HG03432 (cell line): ENCODE measurements at regions not wholly inside any gene's neighbourhood (a gene's known extent, or its start where the extent isn't known, plus 50 kb on each side); places are given as distances from the start of the nearest gene placed in this dataset.

ENCODE experiments used
- ATAC-seq: cut with Tn5 transposase; IDR thresholded peaks from one replicate; pipeline ENCODE4 v1.9.1; 2021; ENCODE audit warnings: mild to moderate bottlenecking, moderate library complexity; ENCODE audit not compliant: unreplicated experiment

- ATAC-seq, result no peak
These were observed 75.3 kb upstream of the GDF10 start for GRCh38 chr10:47224546-47225218.

DNA sequence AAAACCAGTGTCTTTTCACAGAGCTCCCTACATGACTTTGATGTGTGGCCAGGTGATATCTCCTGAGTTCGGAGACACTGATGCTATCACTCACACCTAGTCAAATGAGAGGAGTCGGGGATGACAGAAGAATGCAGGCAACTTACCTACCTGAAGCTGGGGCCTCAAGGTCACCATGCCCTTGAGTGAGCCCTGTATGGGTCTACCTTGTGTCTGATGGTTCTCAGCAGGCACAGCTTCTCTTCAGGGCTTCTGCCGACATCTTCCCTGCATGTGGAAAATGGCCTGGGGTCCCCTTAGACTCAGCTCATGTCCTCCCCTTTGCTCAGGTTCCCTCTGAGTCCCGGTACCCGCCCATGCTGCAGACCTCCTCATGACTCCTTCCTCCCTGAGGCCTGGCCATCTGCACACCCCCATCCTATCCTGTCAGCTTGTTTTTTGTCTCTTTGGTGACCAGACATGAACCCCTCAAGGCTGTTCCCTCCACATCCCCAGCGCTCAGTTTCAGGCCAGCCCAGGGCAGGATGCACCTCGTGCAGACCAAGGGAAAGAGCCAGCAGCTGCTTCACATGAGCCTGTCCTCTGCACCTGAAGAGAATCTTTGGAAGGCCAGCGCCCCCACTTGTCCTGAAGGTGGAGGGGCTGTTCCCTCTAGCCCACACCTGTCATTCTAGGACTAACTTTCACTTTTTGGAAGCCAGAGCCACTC, 74.6 kb upstream of the GDF10 start:
- ATAC-seq, result no peak

- ATAC-seq, result no peak
These were observed 73.9 kb upstream of the GDF10 start for GRCh38 chr10:47225928-47226645.

- ATAC-seq, result no peak
These were observed 69.5 kb upstream of the GDF10 start for GRCh38 chr10:47230482-47230881.

DNA sequence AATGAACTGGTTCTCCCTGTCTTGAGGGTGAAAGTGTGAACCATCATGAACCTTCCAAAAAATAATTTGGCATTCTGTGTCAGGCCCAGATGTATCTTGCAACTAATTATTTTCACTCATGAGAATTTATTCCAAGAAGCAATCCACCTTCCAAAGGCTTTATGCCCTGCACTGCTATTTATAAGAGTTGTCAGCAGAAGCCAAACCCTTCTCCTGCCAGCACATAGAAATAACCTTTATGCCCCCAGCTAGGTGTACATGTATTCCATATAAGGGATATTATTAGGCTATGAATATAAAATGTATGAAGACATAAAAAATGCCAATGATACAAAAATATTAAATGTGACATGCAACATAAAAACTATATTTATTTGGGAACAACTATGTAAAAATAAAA, 69.0 kb upstream of the GDF10 start:
- ATAC-seq, result no peak

DNA sequence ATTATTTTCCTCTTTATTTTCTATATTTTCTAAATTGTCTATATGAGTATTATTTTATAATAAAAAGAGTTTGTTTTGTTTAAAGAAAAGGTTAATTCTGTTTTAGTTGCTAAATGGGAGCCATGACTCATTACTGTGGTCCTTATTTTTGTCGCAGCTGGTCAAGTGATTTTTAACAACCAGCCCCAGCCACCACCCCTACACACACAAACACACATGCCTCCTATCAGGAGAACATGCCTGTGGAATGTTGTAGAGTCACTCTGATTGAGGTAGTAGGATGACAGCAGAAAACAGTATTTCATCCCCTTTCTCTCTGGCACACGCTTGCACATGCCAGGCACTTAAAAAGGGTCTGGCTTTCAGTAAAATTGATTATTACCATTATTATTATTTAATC, 68.6 kb upstream of the GDF10 start:
- no peak for ATAC-seq

GRCh38 chr10:47233631-47234030, 66.4 kb upstream of the GDF10 start:
- ATAC-seq, result no peak

- ATAC-seq, result no peak
These were observed 64.5 kb upstream of the GDF10 start for GRCh38 chr10:47235484-47235883.

- ATAC-seq, result no peak
These were observed 62.4 kb upstream of the GDF10 start for GRCh38 chr10:47237316-47238260.

DNA sequence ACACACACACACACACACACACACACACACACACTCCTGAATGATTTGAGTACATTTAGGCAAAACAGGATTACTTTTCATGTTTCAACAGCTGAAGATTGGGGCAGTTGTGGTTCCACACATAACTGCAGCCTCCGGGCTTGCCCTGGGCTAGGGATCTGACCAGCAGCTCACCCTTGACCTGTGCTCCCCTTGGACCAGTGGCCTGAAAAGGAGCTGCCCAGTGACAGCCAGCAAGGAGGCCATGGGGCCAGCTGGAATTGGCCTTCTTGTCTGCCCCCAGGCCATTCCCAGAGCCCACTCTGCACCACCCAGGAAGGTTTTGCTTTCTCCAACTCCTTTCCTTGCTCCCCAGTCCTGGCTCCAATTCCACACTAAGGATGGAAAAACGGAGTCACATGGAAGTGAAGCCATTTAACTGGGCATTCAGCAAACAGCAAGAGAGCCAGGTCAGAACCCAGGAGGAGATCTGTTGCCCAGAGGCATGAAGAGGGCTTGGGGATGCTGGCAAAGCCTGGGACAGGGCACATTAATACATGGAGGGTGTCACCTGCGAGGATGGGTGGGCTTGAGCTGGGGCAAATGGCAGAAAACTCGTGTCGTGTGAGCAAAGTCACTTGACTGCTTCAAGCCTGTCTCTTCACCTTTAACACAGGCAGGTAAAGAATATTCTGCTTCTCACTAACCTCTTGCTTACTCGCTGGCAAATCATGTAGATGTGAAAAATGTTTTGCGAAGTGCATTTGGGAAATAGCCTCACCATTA, 61.5 kb upstream of the GDF10 start:
- ATAC-seq, result no peak

DNA sequence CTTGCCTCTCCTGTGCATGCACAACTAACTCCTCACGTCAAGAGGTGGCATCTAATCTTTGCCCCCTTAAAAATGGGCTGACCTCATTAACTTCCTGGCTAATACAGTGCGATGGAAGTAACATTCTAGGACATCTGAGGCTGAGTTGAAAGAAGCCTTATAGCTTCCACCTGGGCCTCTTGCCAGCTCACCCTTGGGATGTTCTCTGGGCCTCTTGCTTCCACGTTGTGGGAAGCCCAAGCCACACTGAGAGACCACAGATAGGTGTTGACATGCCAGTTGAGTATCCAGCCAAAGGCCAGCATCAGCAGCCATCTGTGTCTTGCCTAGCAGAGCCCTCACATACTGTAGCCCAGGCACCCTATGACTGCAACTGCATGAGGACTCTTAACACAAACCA, 60.8 kb upstream of the GDF10 start:
- ATAC-seq, result no peak

DNA sequence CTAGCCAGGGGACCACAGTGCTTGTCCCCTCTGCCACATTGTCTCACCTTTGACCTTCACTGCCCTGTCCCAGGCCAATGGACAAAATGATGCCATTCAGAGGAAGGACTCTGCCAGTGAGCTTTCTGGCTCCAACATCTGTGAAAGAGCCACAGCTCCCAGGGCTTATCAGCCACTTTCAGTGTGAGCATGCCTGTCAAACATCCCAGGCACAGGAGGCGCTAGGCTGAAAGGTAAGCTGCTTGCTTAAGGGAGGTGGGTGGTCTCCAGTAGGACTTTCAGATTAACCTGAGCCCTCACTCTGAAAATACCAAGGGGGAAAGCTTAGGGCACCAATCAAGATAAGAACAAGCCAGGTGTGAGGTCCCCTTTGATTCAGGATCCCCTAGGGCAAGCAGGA, 59.8 kb upstream of the GDF10 start:
- no peak for ATAC-seq

DNA sequence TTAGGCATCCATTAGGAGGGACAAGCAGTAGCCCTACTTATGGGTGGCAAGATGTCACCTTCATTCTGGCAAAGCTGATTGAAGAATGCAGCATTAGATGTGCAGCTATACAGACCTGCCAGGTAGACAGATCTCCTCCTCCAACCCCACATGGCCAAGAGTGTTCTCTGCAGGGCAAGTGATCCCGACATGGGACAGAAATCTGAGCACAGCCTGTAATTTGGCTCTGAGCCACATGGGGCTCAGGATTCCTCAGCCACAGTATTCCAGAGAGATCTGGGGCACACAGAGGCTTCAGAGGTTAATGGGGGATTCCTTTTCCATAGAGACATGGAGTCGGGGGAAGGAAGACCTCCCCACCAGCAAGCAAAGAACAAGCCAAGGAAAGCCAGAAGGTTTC, 58.7 kb upstream of the GDF10 start:
- ATAC-seq, result no peak

DNA sequence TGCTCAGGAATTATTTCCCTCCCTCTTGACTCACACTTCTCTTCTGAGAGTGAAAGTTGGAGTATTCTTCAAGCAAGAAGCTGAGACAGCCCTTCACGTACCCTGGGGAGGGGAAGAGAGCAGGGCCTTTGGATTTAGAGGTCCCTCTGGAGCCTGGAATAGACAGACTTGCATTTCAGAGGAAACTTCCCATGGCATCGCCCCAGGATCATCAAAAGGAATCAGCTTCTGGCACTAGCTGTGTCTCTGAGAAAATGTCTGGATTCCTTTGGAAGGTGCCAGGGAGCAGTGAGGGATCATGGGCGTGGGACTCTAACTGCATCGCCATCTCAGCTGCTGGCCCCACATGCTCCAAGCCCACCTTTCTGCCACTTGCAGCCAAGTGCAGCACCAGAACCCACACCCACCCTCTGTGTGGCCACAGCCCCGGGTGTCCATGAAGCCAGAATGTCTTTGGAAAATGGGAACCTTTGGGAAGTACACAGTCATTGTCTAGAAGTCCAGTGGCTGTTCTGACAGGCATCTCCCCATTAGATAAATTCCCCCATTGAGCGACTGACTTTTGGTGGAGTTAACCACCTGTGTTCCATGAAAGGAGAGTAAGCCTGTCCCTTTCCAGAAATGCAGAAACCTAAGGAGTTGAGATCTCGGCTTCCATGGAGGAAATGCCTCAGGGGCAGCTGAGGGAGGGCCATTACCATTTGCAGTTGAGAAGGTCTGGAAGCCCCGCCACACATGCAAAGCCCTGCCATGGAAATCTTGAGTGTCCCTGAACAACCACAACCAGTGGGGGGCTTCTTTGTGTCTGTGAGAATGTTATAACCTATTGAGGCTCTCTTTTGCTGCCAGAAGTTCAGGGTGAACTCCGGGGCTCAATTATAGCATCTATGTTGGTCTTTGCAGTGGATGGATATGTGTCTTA, 57.8 kb upstream of the GDF10 start:
- ATAC-seq, result no peak

DNA sequence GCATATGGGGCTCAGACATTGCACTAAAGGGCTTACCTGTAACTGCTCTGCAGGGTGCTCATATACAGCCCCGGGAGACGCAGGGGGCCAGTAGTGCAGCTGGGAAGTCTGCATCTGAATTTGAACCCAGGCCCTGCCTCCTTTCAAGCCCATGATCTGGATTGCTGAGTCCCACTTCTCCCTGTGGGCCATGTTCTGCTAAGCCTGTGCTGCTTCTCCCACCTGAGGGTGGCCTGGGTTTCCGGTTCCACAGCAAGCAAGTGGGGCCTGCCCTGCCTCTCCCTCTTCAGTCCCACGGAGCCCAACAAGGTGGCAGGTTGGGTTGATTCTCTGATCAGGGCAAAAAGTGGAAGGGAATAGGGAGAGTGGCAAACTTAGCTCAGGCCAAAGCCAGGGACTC, 56.6 kb upstream of the GDF10 start:
- no peak for ATAC-seq

- no peak for ATAC-seq
These were observed 56.2 kb upstream of the GDF10 start for GRCh38 chr10:47243791-47244190.

DNA sequence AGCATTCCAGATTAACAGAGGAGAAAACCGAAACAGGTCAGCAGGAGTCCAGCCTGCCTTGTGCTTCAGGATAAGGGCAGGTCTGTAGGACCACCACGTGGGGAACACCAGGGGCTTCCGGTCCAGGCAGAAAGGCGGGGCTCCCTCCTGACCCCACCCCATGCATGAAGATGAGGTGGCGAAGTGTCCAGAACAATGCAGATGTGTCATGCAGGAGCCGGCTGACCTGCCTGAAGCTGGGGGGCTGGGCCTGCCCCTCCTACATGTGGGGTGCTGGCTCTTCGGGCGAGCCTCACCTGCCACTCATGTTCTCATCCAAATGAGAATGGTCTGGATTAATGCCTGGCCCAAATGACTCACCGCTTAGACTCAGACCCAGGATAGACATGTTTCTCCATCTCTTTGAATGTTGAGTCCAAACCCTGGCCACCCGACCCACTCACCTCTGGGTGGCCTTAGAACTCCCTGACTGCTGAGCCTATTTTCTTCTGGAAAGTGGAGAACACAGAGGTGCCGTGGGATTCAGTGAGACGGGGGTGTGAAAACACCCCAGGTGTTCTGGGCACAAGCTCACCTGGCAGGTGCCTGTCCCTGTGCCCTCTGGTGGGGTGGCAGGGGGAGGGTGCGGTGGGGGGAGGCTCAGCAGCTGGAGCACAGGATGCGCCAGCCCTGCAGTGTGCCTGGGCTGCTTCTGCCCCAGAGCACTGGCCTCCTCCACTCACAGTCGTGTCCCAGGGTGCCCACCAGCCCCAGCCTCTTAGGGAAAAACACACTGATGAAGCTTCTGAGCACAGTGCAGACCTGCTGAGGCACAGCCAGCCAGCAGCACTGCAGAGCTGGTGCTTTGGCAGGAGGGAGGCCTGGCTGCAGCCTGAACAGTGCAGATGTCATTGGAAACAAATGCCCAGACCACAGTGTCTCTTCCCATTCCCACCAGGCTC, 55.2 kb upstream of the GDF10 start:
- ATAC-seq, result no peak

GRCh38 chr10:47245731-47246350, 54.2 kb upstream of the GDF10 start:
- no peak for ATAC-seq
